SU-DHL-6 (cell line): ENCODE measurements at regions not wholly inside any gene's neighbourhood (a gene's known extent, or its start where the extent isn't known, plus 50 kb on each side); places are given as distances from the start of the nearest gene placed in this dataset.

Experiments used
- H2AFZ ChIP-seq: fragments of 200-600 bp; sonication (generic); 2 replicates; pipeline ENCODE4 v1.6.1; 2014; ENCODE audit warnings: low read depth, mild to moderate bottlenecking, moderate library complexity, mixed read lengths, antibody characterized with exemption, low read length; ENCODE audit not compliant: severe bottlenecking
- H3F3A ChIP-seq: fragments of 200-600 bp; shearing (Covaris generic); 2 replicates; pipeline ENCODE4 v1.6.0; 2016; ENCODE audit warnings: antibody characterized with exemption, mild to moderate bottlenecking; ENCODE audit not compliant: insufficient read depth
- H3K27ac ChIP-seq: fragments of 200-600 bp; sonication (generic); 2 replicates; pipeline ENCODE4 v1.5.1; 2016; ENCODE audit warnings: low read depth, mild to moderate bottlenecking, low read length, moderate library complexity, mixed read lengths
- H3K27me3 ChIP-seq: fragments of 200-600 bp; sonication (generic), shearing (Covaris generic); 2 replicates; pipeline ENCODE4 v1.6.0; 2014; ENCODE audit warnings: mild to moderate bottlenecking, low read length
- H3K36me3 ChIP-seq: fragments of 200-600 bp; sonication (generic); 2 replicates; pipeline ENCODE4 v1.6.1; 2014; ENCODE audit warnings: mild to moderate bottlenecking, low read length, mixed read lengths
- H3K4me2 ChIP-seq: fragments of 300-600, 200-600 bp; shearing (Covaris generic), sonication (generic); 2 replicates; pipeline ENCODE4 v1.6.0; 2014; ENCODE audit warnings: low read length, low read depth, mild to moderate bottlenecking; ENCODE audit not compliant: poor library complexity, severe bottlenecking
- H3K4me3 ChIP-seq: fragments of 200-600 bp; sonication (generic); 2 replicates; pipeline ENCODE4 v1.5.1; 2014; ENCODE audit warnings: antibody characterized with exemption, low read length, mild to moderate bottlenecking, mixed read lengths; ENCODE audit not compliant: insufficient read depth, poor library complexity, severe bottlenecking
- H3K79me2 ChIP-seq: fragments of 200-600 bp; sonication (generic); 2 replicates; pipeline ENCODE4 v1.6.1; 2014; ENCODE audit warnings: mild to moderate bottlenecking, low read length, moderate library complexity; ENCODE audit not compliant: insufficient read depth
- H3K9ac ChIP-seq: fragments of 200-600 bp; sonication (generic); 2 replicates; pipeline ENCODE4 v1.7.0; 2014; ENCODE audit warnings: mild to moderate bottlenecking, low read length
- H3K9me2 ChIP-seq: fragments of 200-600 bp; sonication (generic); replicated peaks from 2 replicates; pipeline ENCODE4 v1.6.1; 2014; ENCODE audit warnings: low read length; ENCODE audit not compliant: insufficient read depth
- H3K9me3 ChIP-seq: fragments of 200-600 bp; sonication (generic); 2 replicates; pipeline ENCODE4 v1.6.1; 2014; ENCODE audit warnings: low read length, mixed read lengths; ENCODE audit not compliant: insufficient read depth
- H4K20me1 ChIP-seq: fragments of 200-600 bp; sonication (generic); 2 replicates; pipeline ENCODE4 v1.6.1; 2014; ENCODE audit warnings: low read depth, mild to moderate bottlenecking, antibody characterized with exemption, low read length, moderate library complexity, mixed read lengths
- CTCF ChIP-seq: fragments of 200-600 bp; sonication (generic); IDR thresholded peaks from one replicate; pipeline ENCODE4 v1.5.1; 2017; ENCODE audit warnings: antibody characterized with exemption, mild to moderate bottlenecking, low read length, moderate library complexity; ENCODE audit not compliant: insufficient read depth, poor library complexity, severe bottlenecking
- EZH2phosphoT487 ChIP-seq: fragments of 200-600 bp; sonication (generic), shearing (Covaris generic); conservative IDR thresholded peaks from 2 replicates; pipeline ENCODE4 v1.6.1; 2018; ENCODE audit warnings: mild to moderate bottlenecking, antibody characterized with exemption, low read length, moderate library complexity, mixed read lengths

GRCh38 chr14:34007902-34008301, 57.0 kb upstream of the EGLN3 start:
- Histone ChIP-seq H3K9me3 (no peaks in the 10 kb centered on the region), H4K20me1 (no peaks in the 10 kb centered on the region), H3K9me2 (no peaks in the 10 kb centered on the region), H3K27ac (no peak overlapping the region), H3K4me3 (no peak overlapping the region), H3K36me3 (no peaks in the 10 kb centered on the region), H2AFZ (no peak overlapping the region), H3F3A (no peaks in the 10 kb centered on the region), H3K27me3 (no peaks in the 10 kb centered on the region), H3K4me2 (no peak overlapping the region), H3K79me2 (no peaks in the 10 kb centered on the region), H3K9ac (no peak overlapping the region)
- no peak for TF ChIP-seq CTCF

GRCh38 chr14:34005901-34006300, 55.0 kb upstream of the EGLN3 start:
- Histone ChIP-seq H3K27ac (no peak overlapping the region), H3K27me3 (no peaks in the 10 kb centered on the region), H4K20me1 (no peaks in the 10 kb centered on the region), H3K9me2 (no peaks in the 10 kb centered on the region), H3K79me2 (no peaks in the 10 kb centered on the region), H3F3A (no peaks in the 10 kb centered on the region), H3K36me3 (no peaks in the 10 kb centered on the region), H3K9ac (no peak overlapping the region), H2AFZ (no peak overlapping the region), H3K4me3 (no peak overlapping the region), H3K9me3 (no peaks in the 10 kb centered on the region), H3K4me2 (no peak overlapping the region)
- no peak for TF ChIP-seq EZH2phosphoT487
- TF ChIP-seq CTCF, result no peak

- no peak overlapping the region for H3K4me2 ChIP-seq
- H3K36me3 ChIP-seq, result no peaks in the 10 kb centered on the region
- TF ChIP-seq CTCF, result no peak
- no peak for TF ChIP-seq EZH2phosphoT487
- H3K9me2 ChIP-seq, result no peaks in the 10 kb centered on the region
- H3F3A ChIP-seq, result no peaks in the 10 kb centered on the region
- H4K20me1 ChIP-seq, result no peaks in the 10 kb centered on the region
- H3K9ac ChIP-seq, result no peak overlapping the region
- no peak overlapping the region for H3K4me3 ChIP-seq
- no peaks in the 10 kb centered on the region for H3K27me3 ChIP-seq
- no peak overlapping the region for H3K27ac ChIP-seq
- no peaks in the 10 kb centered on the region for H3K79me2 ChIP-seq
- H3K9me3 ChIP-seq, result no peaks in the 10 kb centered on the region
- no peak overlapping the region for H2AFZ ChIP-seq
Measured at GRCh38 chr14:34004881-34005280, 54.0 kb upstream of the EGLN3 start.

GRCh38 chr14:34003691-34004090, 52.8 kb upstream of the EGLN3 start:
- H3K36me3 ChIP-seq, result no peaks in the 10 kb centered on the region
- no peaks in the 10 kb centered on the region for H3K9me3 ChIP-seq
- no peaks in the 10 kb centered on the region for H3K79me2 ChIP-seq
- no peaks in the 10 kb centered on the region for H3K9me2 ChIP-seq
- no peak overlapping the region for H3K27ac ChIP-seq
- no peak overlapping the region for H3K9ac ChIP-seq
- no peaks in the 10 kb centered on the region for H4K20me1 ChIP-seq
- H2AFZ ChIP-seq, result no peak overlapping the region
- H3K4me3 ChIP-seq, result no peak overlapping the region
- no peak for TF ChIP-seq EZH2phosphoT487
- TF ChIP-seq CTCF, result no peak
- no peaks in the 10 kb centered on the region for H3K27me3 ChIP-seq
- H3F3A ChIP-seq, result no peaks in the 10 kb centered on the region
- H3K4me2 ChIP-seq, result no peak overlapping the region
